HG03045 (cell line): ENCODE measurements at regions not wholly inside any gene's neighbourhood (a gene's known extent, or its start where the extent isn't known, plus 50 kb on each side); places are given as distances from the start of the nearest gene placed in this dataset.
"Not testable (repeated sequence)": the region's sequence is repeated elsewhere in the genome, so short reads cannot be mapped to it uniquely, and the experiment has no call there.

Experiments used
- ATAC-seq: cut with Tn5 transposase; IDR thresholded peaks from one replicate; pipeline ENCODE4 v1.9.1; 2021; ENCODE audit warnings: mild to moderate bottlenecking, moderate library complexity; ENCODE audit not compliant: unreplicated experiment

- ATAC-seq = no peak
Observed at GRCh38 chr6:66134021-66134420, 427.0 kb upstream of the EYS start.

DNA sequence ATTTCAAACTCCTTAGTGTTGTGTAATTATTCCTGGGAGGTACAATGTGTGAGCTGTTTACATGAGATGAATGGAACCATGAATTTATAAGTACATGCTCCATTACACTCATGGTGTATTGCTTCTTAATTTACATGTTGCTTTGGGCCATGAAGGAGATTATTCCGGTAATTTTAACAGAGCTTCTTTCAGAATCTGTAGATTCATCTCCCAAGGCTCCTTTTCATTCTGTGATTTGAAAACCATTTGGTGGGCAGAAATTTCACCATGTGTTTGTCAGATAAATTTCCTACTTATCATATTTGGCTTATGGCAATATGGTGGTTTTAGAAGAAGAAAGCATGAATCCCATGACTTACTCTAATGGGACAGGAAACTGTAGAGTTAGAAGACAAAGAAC is 421.6 kb upstream of the EYS start:
- no peak for ATAC-seq

DNA sequence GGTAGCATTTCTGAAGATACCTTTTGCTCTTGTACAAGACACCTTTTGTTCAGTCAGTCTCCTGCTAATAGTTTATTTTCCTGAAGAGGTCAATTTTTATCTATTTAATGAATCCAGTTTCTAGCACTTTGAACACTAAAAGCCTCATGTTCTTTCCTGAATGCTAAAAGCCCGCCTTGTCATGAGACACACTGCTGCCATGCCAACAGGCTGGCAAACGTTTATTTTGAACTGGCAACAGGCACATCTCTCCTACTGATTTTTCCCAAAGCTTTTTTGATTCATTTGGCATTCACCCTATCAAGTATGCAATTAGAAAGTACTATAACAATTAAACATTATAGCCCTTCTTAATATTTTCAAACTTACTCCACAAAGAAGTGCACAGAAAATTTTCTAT is 421.2 kb upstream of the EYS start:
- no peak for ATAC-seq

DNA sequence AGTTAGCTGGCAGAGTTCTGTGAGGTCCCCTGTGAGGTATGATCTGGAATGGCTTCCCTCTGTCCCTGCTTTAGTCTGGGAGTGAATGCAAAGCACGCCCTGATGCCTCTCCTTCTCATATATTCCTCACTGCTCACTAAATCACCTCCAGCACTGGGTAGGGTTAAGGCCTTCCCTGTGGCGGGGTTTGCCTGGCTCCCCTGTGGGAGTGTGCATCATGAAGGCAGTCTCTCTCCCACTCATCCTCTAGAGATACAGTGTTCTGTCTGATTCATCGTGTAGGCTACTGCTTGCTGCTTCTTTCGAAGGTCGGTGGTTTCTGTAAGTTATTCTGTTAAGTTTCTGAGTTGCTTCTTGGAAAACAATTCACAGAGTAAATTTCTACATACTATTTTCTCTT is 420.0 kb upstream of the EYS start:
- no peak for ATAC-seq

DNA sequence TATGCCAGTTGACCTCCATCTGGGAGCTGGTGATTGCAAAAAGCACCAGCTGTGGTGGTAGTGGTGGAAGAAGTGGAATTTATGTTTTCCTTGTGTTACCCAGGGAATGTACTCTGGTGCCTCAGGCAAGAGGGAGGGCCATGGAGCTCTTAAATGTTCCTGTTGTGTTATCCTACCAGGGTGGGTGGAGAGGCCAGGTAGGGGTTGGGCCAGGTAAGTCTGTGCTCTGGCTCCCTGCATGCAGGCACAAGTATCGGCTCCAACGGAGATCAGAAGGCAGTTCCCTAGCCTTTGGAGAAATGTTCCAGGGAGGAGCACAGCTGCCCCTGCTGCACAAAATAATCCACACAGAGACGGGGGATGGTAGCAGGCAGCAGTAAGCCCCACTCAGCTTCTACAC is 419.3 kb upstream of the EYS start:
- ATAC-seq = no peak

- no peak for ATAC-seq
Observed at GRCh38 chr6:66103954-66104353, 396.9 kb upstream of the EYS start.

GRCh38 chr6:66103354-66103753 is 396.3 kb upstream of the EYS start:
- ATAC-seq = no peak

GRCh38 chr6:66096679-66097078 is 389.7 kb upstream of the EYS start:
- ATAC-seq = no peak

DNA sequence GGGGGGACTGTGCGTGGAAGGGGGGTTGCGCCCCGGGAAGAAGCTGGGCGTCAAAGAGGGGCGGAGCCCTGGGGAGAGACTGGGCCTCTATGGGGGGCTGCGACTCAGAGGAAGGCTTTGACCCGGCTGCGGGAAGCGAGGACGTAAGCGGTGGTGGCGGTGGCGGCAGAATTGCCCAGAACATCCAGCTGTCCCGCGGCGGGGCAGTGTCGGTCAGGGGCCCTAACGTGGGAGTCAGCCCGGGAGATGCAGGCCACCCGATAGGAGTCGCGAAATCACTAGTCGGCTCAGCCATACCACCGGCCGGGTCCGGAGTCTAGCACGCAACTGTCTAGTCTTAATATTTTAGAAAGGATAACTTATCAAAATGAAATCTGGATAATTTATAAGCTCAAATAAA is 387.6 kb upstream of the EYS start:
- ATAC-seq = no peak

DNA sequence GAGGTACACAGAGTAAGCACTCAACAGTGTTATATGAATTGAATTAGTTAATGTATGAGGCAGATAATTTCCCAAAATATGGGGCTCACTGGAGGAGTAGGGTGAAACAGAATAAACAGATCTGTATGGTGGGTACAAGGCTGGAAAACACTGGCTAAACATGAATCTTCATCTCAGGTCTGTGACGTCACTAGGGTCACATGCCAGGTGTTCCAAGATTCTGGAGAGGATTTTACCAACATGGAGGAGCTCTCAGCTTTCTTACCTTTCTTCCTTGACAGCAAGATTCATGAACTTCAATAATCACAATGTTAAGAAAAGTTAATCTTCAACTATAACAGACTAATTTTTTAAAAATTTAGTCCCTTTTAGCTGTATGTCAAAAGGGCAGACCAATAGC is 385.3 kb upstream of the EYS start:
- ATAC-seq = not testable (repeated sequence)

DNA sequence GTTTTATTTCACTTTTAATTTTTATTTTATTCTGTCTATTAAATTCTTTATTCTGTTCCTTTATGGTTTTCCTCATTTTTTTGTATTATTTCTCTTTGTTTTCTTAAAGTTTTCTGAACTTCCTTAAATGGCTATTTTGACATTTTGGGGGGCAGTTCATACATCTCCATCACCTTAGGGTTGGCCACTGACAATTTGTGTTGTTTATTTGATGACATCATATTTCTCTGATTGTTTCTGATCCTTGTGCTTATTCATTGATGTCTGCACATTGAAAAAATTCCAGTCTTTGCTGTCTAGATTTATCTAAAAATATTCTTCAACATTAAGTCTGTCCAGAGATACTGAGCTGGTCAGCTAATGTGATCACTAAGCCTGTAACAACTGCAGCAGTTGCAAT is 379.5 kb upstream of the EYS start:
- no peak for ATAC-seq

GRCh38 chr6:66082914-66083313 is 375.9 kb upstream of the EYS start:
- no peak for ATAC-seq

GRCh38 chr6:66068907-66069306 is 361.9 kb upstream of the EYS start:
- no peak for ATAC-seq

- no peak for ATAC-seq
Observed at GRCh38 chr6:66068033-66068432, 361.0 kb upstream of the EYS start.

DNA sequence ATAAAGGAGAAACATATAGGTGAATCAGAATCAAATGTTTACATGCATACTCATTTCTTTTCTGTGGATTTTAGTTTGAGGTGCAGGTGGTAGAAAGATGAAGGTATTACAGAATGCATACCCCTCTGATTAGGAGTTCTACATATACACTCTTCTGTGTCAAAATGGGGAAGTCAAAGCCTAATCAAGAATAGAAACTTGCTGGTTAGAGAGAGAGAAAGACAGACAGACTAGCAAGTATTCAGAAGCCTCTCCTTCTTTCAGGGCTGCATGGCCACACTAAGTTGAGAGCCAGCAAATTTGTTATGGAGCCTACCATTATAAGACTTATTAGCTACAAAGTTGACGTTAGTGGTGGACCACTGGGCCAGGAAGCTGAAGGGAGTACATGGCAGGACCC is 358.3 kb upstream of the EYS start:
- no peak for ATAC-seq

GRCh38 chr6:66057034-66057433 is 350.0 kb upstream of the EYS start:
- ATAC-seq = no peak

- ATAC-seq = no peak
Observed at GRCh38 chr6:66054967-66055366, 347.9 kb upstream of the EYS start.

- no peak for ATAC-seq
Observed at GRCh38 chr6:66051812-66052211, 344.8 kb upstream of the EYS start.

- no peak for ATAC-seq
Observed at GRCh38 chr6:66048684-66049474, 341.9 kb upstream of the EYS start.

GRCh38 chr6:66032626-66033025 is 325.6 kb upstream of the EYS start:
- no peak for ATAC-seq

DNA sequence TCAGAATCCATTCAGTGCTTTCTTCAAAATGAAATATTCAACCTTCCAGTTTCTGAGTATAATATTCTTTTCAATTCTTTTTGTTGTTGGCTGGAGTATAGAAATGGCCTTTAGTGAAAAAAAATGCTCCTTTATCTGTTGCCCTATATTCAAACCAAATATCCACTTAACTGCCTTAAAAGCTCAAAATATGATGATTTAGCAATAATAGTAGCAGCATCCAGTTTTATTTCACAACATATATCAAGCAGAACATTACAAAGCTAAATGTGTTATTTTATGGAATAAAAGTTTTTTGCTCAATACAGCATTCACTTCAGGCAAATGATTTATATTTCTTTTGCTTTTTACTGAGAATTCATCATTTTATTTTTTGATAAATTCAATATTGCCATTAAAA is 322.4 kb upstream of the EYS start:
- ATAC-seq = no peak

DNA sequence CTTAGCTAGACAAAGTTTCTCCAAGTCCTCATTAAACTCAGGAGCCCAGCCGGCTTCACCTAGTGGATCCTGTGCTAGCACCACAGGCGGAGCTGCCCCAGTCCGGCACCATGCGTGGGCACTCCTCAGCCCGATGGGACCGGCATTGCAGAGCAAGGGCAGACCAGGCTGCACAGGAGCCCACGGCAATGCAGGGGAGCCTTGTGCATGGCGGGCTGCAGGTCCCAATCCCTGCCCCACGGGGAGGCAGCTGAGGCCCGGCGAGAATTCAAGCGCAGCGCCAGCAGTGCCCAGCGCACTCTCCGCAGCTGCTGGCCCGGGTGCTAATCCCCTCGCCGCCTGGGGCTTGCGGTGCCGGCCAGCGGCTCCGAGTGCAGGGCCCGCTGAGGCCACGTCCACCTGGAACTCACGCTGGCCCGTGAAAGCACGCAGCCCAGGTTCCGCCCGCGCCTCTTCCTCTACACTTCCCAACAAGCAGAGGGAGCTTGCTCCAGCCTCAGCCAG is 292.3 kb upstream of the EYS start:
- ATAC-seq = no peak

- ATAC-seq = no peak
Observed at GRCh38 chr6:65998544-65998943, 291.5 kb upstream of the EYS start.
